MCF 10A (cell line): ENCODE measurements at regions not wholly inside any gene's neighbourhood (a gene's known extent, or its start where the extent isn't known, plus 50 kb on each side); places are given as distances from the start of the nearest gene placed in this dataset.

ENCODE experiments used
- BruUV-seq: library from RNA; stranded (reverse); fragments of 400-500 nt; replicated peaks from 2 replicates; lab custom pipeline; 2021; lab: Mats Ljungman, UMichigan
- CTCF ChIA-PET: fragments of 300-600 bp; sonication (Branson Sonifier 250); formaldehyde crosslinking; extraction: SDS; loops from one replicate; lab custom pipeline; 2021; ENCODE audit warnings: antibody characterized with exemption, inconsistent platforms; lab: Yijun Ruan, JAX
- POLR2A ChIA-PET: fragments of 300-600, 350-650 bp; sonication (Branson Sonifier 250); formaldehyde crosslinking; extraction: SDS; loops from one replicate; lab custom pipeline; 2020; ENCODE audit warnings: antibody characterized with exemption, inconsistent platforms; lab: Yijun Ruan, JAX
- DNase-seq: peaks from one replicate; pipeline ENCODE4 v3.0.0-alpha.2; 2018; ENCODE audit not compliant: unreplicated experiment
- H3K27ac Mint-ChIP-seq: one replicate; pipeline ENCODE4 v1.8.0; 2022; ENCODE audit warnings: mild to moderate bottlenecking, low read depth, mixed read lengths; ENCODE audit not compliant: unreplicated experiment
- H3K27me3 Mint-ChIP-seq: one replicate; pipeline ENCODE4 v1.8.0; 2022; ENCODE audit warnings: mixed read lengths; ENCODE audit not compliant: insufficient read depth, unreplicated experiment
- H3K36me3 Mint-ChIP-seq: one replicate; pipeline ENCODE4 v1.8.0; 2022; ENCODE audit warnings: mild to moderate bottlenecking, moderate library complexity, mixed read lengths; ENCODE audit not compliant: insufficient read depth, unreplicated experiment
- H3K4me1 Mint-ChIP-seq: one replicate; pipeline ENCODE4 v1.8.0; 2022; ENCODE audit warnings: mixed read lengths; ENCODE audit not compliant: insufficient read depth, unreplicated experiment
- H3K4me3 Mint-ChIP-seq: one replicate; pipeline ENCODE4 v1.8.0; 2022; ENCODE audit warnings: mild to moderate bottlenecking, moderate library complexity, mixed read lengths; ENCODE audit not compliant: unreplicated experiment
- H3K9me3 Mint-ChIP-seq: one replicate; pipeline ENCODE4 v1.8.0; 2022; ENCODE audit warnings: mixed read lengths; ENCODE audit not compliant: unreplicated experiment
- intact Hi-C: fragments of 100-400 bp; cut with micrococcal nuclease; formaldehyde crosslinking; loops from 2 replicates; pipeline ENCODE4 v1.14.1; 2022
- TF ChIP-seq, protein P1 (sequence below): fragments of 200-600 bp; IDR thresholded peaks from one replicate; pipeline ENCODE4 v1.8.0; 2022; ENCODE audit warnings: antibody characterized with exemption, mild to moderate bottlenecking; ENCODE audit not compliant: unreplicated experiment

DNA sequence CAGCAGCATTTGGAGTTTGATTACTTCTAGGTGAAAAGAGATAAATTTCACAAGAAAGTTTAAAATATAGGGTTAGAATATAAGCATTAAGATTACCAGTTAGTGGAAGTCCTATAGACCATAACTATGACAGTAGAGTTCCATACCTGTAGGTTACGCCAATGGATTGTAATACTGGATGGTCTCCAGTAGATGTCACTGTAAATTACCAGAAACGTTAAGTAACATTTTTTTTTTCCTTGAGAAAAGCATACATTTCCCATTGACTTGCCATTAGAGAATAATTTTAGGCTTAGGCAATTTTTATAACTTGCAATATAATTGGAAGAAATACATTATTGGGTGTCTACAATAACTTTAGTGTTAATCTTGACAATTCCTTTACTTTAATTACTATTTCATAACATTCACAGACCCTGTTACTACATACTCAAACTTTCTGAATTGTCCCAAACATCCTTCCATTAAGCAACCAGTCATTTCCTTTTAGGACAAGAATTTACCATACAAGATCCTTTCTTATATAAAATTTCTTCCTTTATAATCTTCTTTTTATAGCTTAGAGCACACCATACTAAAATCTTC lies 304.1 kb upstream of the TECRL start:
- ChIA-PET POLR2A (no interaction called here), CTCF (interaction anchor here (0.8 kb wide), 1 partner anchor 1454 kb away, joined by 3 read pairs; no protein-coding TSS in a partner anchor)
- H3K36me3 Mint-ChIP-seq: no peaks in the 10 kb centered on the region
- TF ChIP-seq, protein P1, sequence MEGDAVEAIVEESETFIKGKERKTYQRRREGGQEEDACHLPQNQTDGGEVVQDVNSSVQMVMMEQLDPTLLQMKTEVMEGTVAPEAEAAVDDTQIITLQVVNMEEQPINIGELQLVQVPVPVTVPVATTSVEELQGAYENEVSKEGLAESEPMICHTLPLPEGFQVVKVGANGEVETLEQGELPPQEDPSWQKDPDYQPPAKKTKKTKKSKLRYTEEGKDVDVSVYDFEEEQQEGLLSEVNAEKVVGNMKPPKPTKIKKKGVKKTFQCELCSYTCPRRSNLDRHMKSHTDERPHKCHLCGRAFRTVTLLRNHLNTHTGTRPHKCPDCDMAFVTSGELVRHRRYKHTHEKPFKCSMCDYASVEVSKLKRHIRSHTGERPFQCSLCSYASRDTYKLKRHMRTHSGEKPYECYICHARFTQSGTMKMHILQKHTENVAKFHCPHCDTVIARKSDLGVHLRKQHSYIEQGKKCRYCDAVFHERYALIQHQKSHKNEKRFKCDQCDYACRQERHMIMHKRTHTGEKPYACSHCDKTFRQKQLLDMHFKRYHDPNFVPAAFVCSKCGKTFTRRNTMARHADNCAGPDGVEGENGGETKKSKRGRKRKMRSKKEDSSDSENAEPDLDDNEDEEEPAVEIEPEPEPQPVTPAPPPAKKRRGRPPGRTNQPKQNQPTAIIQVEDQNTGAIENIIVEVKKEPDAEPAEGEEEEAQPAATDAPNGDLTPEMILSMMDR: peak; percentile 43
- no TSS peak for BruUV-seq
- H3K4me1 Mint-ChIP-seq: no peaks in the 10 kb centered on the region
- H3K4me3 Mint-ChIP-seq: no peak overlapping the region
- intact Hi-C loops: no loop called here
- DNase-seq: peak; percentile 37
- H3K9me3 Mint-ChIP-seq: no peaks in the 10 kb centered on the region
- H3K27me3 Mint-ChIP-seq: no peaks in the 10 kb centered on the region
- H3K27ac Mint-ChIP-seq: no peak overlapping the region

DNA sequence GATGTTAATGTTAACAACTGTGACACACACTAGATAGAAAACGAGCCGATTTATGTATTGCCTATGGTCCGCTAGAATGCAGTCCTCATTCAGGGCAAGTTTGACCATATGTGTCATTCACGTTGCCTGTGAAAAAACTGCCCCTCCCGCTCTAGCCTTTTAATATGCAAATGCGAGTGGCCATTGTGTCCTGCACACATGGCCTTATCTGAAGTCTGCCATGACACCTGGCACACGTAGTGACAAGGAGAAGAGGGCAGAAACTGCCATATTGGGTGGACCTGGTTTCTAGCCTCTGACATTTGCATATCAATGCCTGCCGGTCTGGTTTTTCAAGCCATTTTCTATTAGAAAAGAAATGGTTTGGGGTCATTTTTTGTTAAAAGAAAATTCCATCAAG lies 303.3 kb upstream of the TECRL start:
- Mint-ChIP-seq H3K4me3 (no peak overlapping the region), H3K4me1 (no peaks in the 10 kb centered on the region), H3K27me3 (no peaks in the 10 kb centered on the region), H3K27ac (no peak overlapping the region), H3K36me3 (no peaks in the 10 kb centered on the region), H3K9me3 (no peaks in the 10 kb centered on the region)
- intact Hi-C loops: no loop called here
- CTCF ChIA-PET: interaction anchor here (0.8 kb wide), 1 partner anchor 1454 kb away, joined by 3 read pairs; no protein-coding TSS in a partner anchor
- POLR2A ChIA-PET: no interaction called here
- no peak for DNase-seq
- TF ChIP-seq, protein P1: no peak
- no TSS peak for BruUV-seq

DNA sequence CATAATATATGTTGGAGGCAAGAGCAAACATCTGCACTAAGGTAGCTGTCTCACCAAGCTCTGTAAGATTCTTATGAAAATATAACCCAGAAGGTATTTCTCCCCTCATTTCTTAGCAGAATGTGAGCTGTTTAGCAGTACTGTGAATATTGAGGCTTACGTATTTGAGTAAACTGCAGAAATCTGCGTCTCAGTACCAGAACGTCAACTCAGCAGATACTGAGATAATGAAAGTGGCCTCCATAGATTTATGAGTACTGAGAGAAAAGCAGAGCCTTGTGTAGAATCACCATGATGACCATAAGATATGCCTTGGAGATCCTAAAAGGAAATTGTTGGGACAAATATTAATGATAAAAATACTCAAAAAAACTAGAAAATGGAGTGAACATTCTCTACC lies 296.7 kb upstream of the TECRL start:
- no peak for DNase-seq
- H3K27me3 Mint-ChIP-seq: no peaks in the 10 kb centered on the region
- TF ChIP-seq, protein P1: no peak
- intact Hi-C loops: no loop called here
- H3K36me3 Mint-ChIP-seq: no peaks in the 10 kb centered on the region
- no TSS peak for BruUV-seq
- POLR2A ChIA-PET: no interaction called here
- no peak overlapping the region for H3K4me3 Mint-ChIP-seq
- CTCF ChIA-PET: interaction anchor here (0.6 to 1.4 kb wide), 3 partner anchors 8 to 791 kb away, joined by 3 to 4 read pairs (median 3); no protein-coding TSS in a partner anchor
- no peaks in the 10 kb centered on the region for H3K4me1 Mint-ChIP-seq
- no peak overlapping the region for H3K27ac Mint-ChIP-seq
- no peaks in the 10 kb centered on the region for H3K9me3 Mint-ChIP-seq

DNA sequence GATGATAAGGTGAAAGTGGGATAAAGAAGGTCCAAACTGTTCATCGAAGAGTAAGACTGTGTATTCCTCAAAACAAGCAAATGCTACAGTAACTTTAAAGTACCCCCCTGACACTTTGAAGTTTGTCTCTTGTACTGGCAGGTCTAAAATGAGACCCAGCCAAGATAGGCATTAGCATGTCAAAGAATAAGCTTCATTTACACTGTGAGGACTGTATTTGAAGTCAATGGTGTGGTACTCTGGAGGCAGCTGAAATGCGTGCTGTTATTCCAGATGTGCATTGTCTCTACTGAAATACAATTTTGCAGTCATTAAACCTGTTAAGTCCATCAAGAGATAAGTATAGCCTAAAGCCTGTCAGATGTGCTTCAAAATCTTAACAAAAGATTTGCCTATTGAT lies 288.9 kb upstream of the TECRL start:
- Mint-ChIP-seq H3K36me3 (no peaks in the 10 kb centered on the region), H3K4me1 (no peaks in the 10 kb centered on the region), H3K4me3 (no peak overlapping the region), H3K27me3 (no peaks in the 10 kb centered on the region), H3K27ac (no peak overlapping the region), H3K9me3 (no peaks in the 10 kb centered on the region)
- no peak for DNase-seq
- intact Hi-C loops: no loop called here
- TF ChIP-seq, protein P1: no peak
- BruUV-seq: no TSS peak
- POLR2A ChIA-PET: no interaction called here
- CTCF ChIA-PET: interaction anchor here (0.8 to 1.9 kb wide), 2 partner anchors 16 to 348 kb away, joined by 3 to 4 read pairs; no protein-coding TSS in a partner anchor
